Suppressor macrophage (primary cell): ENCODE measurements at regions not wholly inside any gene's neighbourhood (a gene's known extent, or its start where the extent isn't known, plus 50 kb on each side); places are given as distances from the start of the nearest gene placed in this dataset.
A peak's percentile ranks its signal among the peaks of the same experiment; 100 is the strongest.
"Not testable (repeated sequence)": the region's sequence is repeated elsewhere in the genome, so short reads cannot be mapped to it uniquely, and the experiment has no call there.

Source experiments
- DNase-seq, 4 experiments: peaks; one replicate each; pipeline ENCODE4 v3.0.0-alpha.2; 2020 to 2022

DNA sequence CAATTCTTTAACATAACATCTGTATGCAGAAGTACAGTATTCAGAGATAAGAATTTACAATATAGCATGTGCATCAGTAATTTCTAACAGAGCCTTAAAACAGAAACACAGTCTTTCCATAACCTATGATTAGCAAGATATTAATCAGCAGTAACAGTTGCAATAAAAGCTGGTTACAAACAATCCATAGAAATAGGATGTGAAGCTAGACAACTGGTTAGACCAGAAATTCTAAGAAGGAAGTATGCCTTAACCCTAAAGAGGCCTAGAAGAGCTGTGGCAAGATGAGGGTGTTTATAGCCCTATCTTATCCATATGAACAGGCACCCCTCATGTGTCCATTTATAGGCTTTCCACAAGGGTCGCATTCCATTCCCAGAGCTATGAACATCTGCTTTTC is 492.1 kb upstream of the CBLB start:
- not testable (repeated sequence) for DNase-seq

DNA sequence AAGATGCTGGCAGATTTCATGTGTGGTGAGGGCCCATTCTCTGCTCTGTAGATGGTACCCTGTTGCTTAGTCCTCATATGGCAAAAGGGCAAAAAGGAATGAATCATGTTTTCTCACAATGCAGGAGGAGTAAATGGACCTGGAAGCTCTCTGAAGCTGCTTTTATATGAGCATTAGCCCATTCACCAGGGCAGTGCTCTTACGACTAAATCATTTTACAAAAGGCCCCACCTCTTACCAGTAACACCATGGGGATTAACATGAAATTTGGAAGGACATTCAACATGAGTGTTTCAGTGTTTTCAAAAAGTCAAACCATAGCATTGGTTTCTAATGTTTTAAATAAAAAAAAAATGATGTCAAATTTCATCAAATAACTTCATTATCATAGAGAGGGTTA is 495.7 kb upstream of the CBLB start:
- DNase-seq: no peak

DNA sequence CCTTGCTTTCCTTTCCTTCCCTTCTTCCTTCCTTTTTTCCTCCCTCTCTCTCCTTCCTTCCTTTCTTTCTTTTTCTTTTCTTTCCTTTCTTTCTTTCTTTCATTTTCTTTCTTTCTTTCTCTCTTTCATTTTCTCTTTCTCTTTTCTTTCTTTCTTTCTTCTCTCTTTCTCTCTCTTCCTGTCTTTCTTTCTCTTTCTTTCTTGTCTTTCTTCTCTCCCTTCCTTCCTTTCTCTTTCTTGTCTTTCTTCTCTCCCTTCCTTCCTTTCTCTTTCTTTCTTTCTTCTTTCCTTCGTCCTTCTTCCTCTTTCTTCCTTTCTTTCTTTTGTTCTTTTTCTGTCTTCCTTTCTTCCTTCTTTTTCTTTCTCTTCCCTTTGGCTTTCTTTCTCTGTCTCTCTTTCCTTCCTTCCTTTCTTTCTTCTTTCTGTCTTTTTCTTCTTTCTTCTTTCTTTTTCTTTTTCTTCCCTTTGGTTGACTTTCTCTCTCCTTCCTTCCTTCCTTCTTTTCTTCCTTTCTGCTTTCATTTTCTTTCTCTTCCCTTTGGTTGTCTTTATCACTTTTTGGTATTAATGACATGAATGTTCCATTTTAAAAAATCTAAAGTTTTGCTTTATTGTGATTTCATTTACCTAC is 496.4 kb upstream of the CBLB start:
- no peak for DNase-seq

- DNase-seq: no peak
Observed at GRCh38 chr3:106366352-106366751, 497.5 kb upstream of the CBLB start.

GRCh38 chr3:106367496-106367895 is 498.7 kb upstream of the CBLB start:
- no peak for DNase-seq

GRCh38 chr3:106371221-106371970 is 502.6 kb upstream of the CBLB start:
- no peak for DNase-seq

GRCh38 chr3:106371971-106372805 is 503.4 kb upstream of the CBLB start:
- DNase-seq: no peak

DNA sequence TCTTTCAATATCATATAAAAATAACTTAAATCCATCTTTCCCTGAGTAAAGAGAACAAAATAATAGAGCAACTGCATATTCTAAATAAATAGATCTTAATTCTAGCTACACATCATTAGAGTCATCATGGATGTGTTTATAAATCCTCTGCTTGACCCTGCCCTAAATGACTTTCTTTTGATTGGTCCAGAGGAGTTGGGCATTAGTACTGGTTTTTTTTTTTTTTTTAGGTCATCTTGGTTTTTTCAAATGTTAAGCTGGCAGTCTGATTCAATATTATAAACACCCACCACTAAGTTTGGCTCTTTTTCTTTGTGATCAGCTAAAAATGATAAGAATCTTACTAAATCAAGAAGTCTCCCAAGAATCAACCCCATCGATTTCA is 504.0 kb upstream of the CBLB start:
- no peak for DNase-seq

GRCh38 chr3:106376016-106376570 is 507.3 kb upstream of the CBLB start:
- no peak for DNase-seq

GRCh38 chr3:106379251-106379750 is 510.5 kb upstream of the CBLB start:
- DNase-seq: no peak

GRCh38 chr3:106380232-106380631 is 511.4 kb upstream of the CBLB start:
- no peak for DNase-seq

DNA sequence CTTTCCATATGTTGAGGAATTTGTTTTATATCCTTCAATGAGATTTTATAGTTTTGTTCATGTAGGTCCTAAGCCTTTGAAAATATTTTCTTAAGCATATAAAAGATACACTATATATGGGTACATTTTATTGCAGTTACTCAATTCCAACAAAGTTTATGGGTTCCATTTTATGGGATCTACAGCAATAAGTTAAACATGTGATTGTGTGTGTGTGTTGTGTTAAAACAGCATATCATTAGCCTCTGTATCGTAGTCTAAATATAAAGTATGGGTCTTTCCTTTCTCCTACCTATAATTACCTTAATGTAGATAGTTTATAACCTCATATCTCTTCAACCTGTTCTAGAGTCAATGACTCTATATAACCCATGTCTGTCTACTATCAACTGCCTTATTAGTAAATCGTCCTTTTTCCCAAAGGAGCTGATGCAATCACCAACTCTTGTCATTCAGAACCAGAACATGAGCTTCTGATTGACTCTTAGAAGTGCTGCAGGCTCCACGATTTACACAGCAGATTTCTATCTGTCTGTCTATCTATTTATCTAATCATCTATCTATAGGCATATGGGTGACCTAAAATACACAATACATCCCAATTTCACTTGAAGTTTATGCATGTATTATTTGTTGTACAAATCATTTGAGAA is 512.6 kb upstream of the CBLB start:
- no peak for DNase-seq

DNA sequence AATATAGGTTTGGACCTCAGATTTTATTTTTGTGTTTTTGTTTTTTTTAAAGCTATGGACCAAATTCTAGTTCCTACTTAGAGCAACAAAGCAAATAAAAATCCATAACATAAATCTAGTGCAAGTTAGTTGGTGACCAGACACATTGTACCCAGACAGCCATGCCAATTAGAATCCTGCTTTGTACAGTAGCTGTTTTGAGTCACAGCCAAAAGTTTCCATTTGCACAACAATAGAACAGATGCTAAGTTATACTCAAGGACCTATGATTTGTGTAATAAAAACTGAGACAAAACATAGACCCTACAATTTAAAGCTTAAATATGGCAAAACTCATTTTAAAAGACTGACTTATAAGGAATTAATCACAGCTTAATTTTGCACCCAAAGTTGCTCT is 513.1 kb upstream of the CBLB start:
- no peak for DNase-seq

GRCh38 chr3:106386050-106386449 is 517.2 kb upstream of the CBLB start:
- peak in 3 of 4 experiments; percentile 7 to 21 (median 11) for DNase-seq

GRCh38 chr3:106392915-106393314 is 524.1 kb upstream of the CBLB start:
- DNase-seq: no peak

GRCh38 chr3:106397006-106397405 is 528.2 kb upstream of the CBLB start:
- DNase-seq: no peak

- no peak for DNase-seq
Observed at GRCh38 chr3:106398891-106399600, 530.2 kb upstream of the CBLB start.

DNA sequence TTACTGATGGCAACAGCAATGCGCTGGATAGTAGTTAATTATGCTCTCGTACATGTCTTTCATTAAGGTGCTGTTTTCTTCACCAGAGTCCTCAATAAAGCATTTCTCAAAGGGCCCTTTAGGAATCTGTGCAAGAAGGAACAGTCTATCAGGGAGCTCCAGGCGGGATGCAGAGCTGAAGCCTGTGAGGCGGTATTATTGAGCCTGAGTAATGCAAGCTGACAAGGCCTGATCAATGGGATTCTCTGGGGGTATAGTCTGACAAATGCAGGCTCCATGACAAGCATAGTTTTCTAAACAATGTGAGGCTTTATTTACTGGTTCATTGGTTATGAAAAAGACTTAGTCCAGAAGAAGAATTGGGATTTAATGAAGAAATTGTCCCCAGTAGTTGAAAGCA is 530.9 kb upstream of the CBLB start:
- DNase-seq: no peak

DNA sequence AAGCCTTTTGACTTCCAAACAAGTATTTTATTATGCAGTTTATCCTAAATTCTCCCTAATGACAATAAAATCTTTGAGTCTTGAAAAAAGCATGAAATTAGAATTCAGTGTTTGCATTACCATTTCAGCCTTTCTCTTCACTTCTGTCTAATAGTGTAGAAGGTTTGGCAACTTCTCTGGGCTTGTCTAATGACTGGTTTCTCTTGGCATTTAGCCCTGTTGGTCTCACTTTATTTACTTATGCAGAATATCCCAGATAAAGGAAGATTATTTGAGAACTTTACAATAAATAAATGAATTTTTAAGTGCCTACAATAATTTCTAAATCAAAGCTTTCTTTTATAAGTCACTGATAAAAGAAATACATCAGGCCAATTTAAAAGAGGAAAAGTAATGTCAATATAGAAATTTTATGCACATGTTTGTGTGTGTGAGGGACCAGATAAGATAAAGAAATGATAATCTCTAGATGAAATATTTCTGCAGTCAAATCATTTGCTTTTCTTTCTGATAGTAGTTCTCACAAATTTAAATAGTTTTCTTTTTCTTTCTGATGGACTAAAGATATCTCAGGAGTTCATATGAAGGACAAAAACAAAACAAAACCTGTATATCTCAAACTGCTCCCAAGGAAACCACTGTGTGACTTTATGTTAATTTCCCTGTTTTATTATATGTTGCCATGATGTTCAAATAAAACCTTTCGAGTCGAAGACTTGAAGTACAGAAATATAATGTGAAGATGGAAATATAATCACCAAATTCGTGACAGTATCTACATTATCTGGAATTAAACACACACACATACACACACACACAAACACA is 533.1 kb upstream of the CBLB start:
- no peak for DNase-seq

GRCh38 chr3:106403371-106404145 is 534.7 kb upstream of the CBLB start:
- DNase-seq: no peak
